Brain microvascular endothelial cell (primary cell): ENCODE measurements at regions not wholly inside any gene's neighbourhood (a gene's known extent, or its start where the extent isn't known, plus 50 kb on each side); places are given as distances from the start of the nearest gene placed in this dataset.

Experiments
- DNase-seq: peaks from one replicate; pipeline ENCODE4 v3.0.0-alpha.2; 2020
- H3K27ac ChIP-seq: fragments of 250-450 bp; sonication (Bioruptor Pico); 2 replicates; pipeline ENCODE4 v1.5.1; 2020; ENCODE audit warnings: mild to moderate bottlenecking, moderate library complexity
- H3K27me3 ChIP-seq: fragments of 250-450 bp; sonication (Bioruptor Pico); replicated peaks from 2 replicates; pipeline ENCODE4 v1.5.1; 2020; ENCODE audit warnings: mild to moderate bottlenecking
- H3K36me3 ChIP-seq: fragments of 250-450 bp; sonication (Bioruptor Pico); replicated peaks from 2 replicates; pipeline ENCODE4 v1.5.1; 2020; ENCODE audit warnings: mild to moderate bottlenecking
- H3K4me3 ChIP-seq: 2 replicates; pipeline ENCODE4 v1.5.1; 2011; ENCODE audit warnings: low read depth, mild to moderate bottlenecking, control low read depth, low read length, moderate library complexity
- CTCF ChIP-seq: IDR thresholded peaks from 2 replicates; pipeline ENCODE4 v1.5.1; 2011; ENCODE audit warnings: low read depth, mild to moderate bottlenecking, moderate library complexity, low read length, control low read depth, inconsistent platforms; ENCODE audit errors: missing control alignments
- in situ Hi-C: cut with HindIII; loops from 2 replicates; pipeline ENCODE4 v1.10.0; 2017; ENCODE audit warnings: low sequenced_read_pairs, low pct_ligation_motif_present

- Histone ChIP-seq H3K27ac (no peak overlapping the region), H3K36me3 (no peaks in the 10 kb centered on the region), H3K4me3 (no peak overlapping the region), H3K27me3 (no peaks in the 10 kb centered on the region)
- DNase-seq: no peak
- in situ Hi-C loops: no loop called here
- TF ChIP-seq CTCF: no peak
Measured at GRCh38 chr5:99076723-99077640, 148.2 kb upstream of the CHD1 start.

GRCh38 chr5:99072846-99073245 lies 144.0 kb upstream of the CHD1 start:
- no peak for TF ChIP-seq CTCF
- in situ Hi-C loops: no loop called here

GRCh38 chr5:99070822-99071221 lies 142.0 kb upstream of the CHD1 start:
- no peak for TF ChIP-seq CTCF

More at GRCh38 chr5:99072846-99073245, 144.0 kb upstream of the CHD1 start:
- Histone ChIP-seq H3K27ac (no peak overlapping the region), H3K4me3 (no peak overlapping the region), H3K27me3 (no peaks in the 10 kb centered on the region), H3K36me3 (no peaks in the 10 kb centered on the region)
- DNase-seq: no peak

GRCh38 chr5:99070362-99070761 lies 141.6 kb upstream of the CHD1 start:
- H3K27me3 ChIP-seq: no peaks in the 10 kb centered on the region
- in situ Hi-C loops: no loop called here
- DNase-seq: no peak
- no peak for TF ChIP-seq CTCF
- no peak overlapping the region for H3K4me3 ChIP-seq
- no peaks in the 10 kb centered on the region for H3K36me3 ChIP-seq
- H3K27ac ChIP-seq: no peak overlapping the region

More at GRCh38 chr5:99070822-99071221, 142.0 kb upstream of the CHD1 start:
- no peak for DNase-seq
- no peak overlapping the region for H3K4me3 ChIP-seq
- no peak overlapping the region for H3K27ac ChIP-seq
- H3K27me3 ChIP-seq: no peaks in the 10 kb centered on the region
- in situ Hi-C loops: no loop called here
- H3K36me3 ChIP-seq: no peaks in the 10 kb centered on the region

- in situ Hi-C loops: no loop called here
- Histone ChIP-seq H3K27ac (no peak overlapping the region), H3K4me3 (no peak overlapping the region), H3K36me3 (no peaks in the 10 kb centered on the region), H3K27me3 (no peaks in the 10 kb centered on the region)
- TF ChIP-seq CTCF: no peak
- DNase-seq: no peak
Measured at GRCh38 chr5:99068944-99069650, 140.3 kb upstream of the CHD1 start.
